ENCODE measurements at regions not wholly inside any gene's neighbourhood (a gene's known extent, or its start where the extent isn't known, plus 50 kb on each side); places are given as distances from the start of the nearest gene placed in this dataset.

- no peak for DNase-seq
Measured at GRCh38 chr2:129133692-129134641, 815.3 kb upstream of the HS6ST1 start.

- DNase-seq = no peak
Measured at GRCh38 chr2:129135017-129135416, 816.3 kb upstream of the HS6ST1 start.

- DNase-seq = no peak
Measured at GRCh38 chr2:129139380-129139779, 820.7 kb upstream of the HS6ST1 start.

- DNase-seq = no peak
Measured at GRCh38 chr2:129142465-129142864, 823.8 kb upstream of the HS6ST1 start.

GRCh38 chr2:129144082-129144791 is 825.6 kb upstream of the HS6ST1 start:
- no peak for DNase-seq

- DNase-seq = no peak
Measured at GRCh38 chr2:129152514-129152913, 827.0 kb upstream of the RAB6C start.

- DNase-seq = no peak
Measured at GRCh38 chr2:129160879-129161278, 818.6 kb upstream of the RAB6C start.

GRCh38 chr2:129164220-129164949 is 815.1 kb upstream of the RAB6C start:
- DNase-seq = no peak

- DNase-seq = peak; percentile 1
Measured at GRCh38 chr2:129165006-129165405, 814.5 kb upstream of the RAB6C start.

- no peak for DNase-seq
Measured at GRCh38 chr2:129167456-129167855, 812.0 kb upstream of the RAB6C start.

GRCh38 chr2:129170570-129170969 is 808.9 kb upstream of the RAB6C start:
- no peak for DNase-seq

- DNase-seq = no peak
Measured at GRCh38 chr2:129174143-129174542, 805.3 kb upstream of the RAB6C start.

- no peak for DNase-seq
Measured at GRCh38 chr2:129175051-129175450, 804.4 kb upstream of the RAB6C start.

- DNase-seq = no peak
Measured at GRCh38 chr2:129176375-129176774, 803.1 kb upstream of the RAB6C start.

- DNase-seq = no peak
Measured at GRCh38 chr2:129178356-129178755, 801.1 kb upstream of the RAB6C start.

GRCh38 chr2:129179199-129179598 is 800.3 kb upstream of the RAB6C start:
- DNase-seq = no peak

- no peak for DNase-seq
Measured at GRCh38 chr2:129180124-129180716, 799.2 kb upstream of the RAB6C start.

GRCh38 chr2:129181433-129181832 is 798.0 kb upstream of the RAB6C start:
- no peak for DNase-seq

GRCh38 chr2:129181963-129182362 is 797.5 kb upstream of the RAB6C start:
- DNase-seq = no peak

GRCh38 chr2:129187343-129187742 is 792.1 kb upstream of the RAB6C start:
- DNase-seq = no peak

- DNase-seq = no peak
Measured at GRCh38 chr2:129188451-129188850, 791.0 kb upstream of the RAB6C start.

GRCh38 chr2:129189617-129190319 is 789.7 kb upstream of the RAB6C start:
- no peak for DNase-seq
